ENCODE measurements at regions not wholly inside any gene's neighbourhood (a gene's known extent, or its start where the extent isn't known, plus 50 kb on each side); places are given as distances from the start of the nearest gene placed in this dataset.

- H3K4me3 Mint-ChIP-seq: no peak overlapping the region
- H3K4me1 Mint-ChIP-seq: no peaks in the 10 kb centered on the region
- peaks cover 13 to 29% of the 10 kb centered on the region in 2 donors for H3K9me3 Mint-ChIP-seq
- ATAC-seq: no peak
- no peak for DNase-seq
- H3K27me3 Mint-ChIP-seq: no peaks in the 10 kb centered on the region
- H3K27ac Mint-ChIP-seq: no peak overlapping the region
Measured at GRCh38 chr10:131567279-131568162, 256.0 kb upstream of the TCERG1L start.

- ATAC-seq (no peak), DNase-seq (no peak)
- Mint-ChIP-seq H3K9me3 (peaks cover 13 to 26% of the 10 kb centered on the region in 2 donors), H3K4me1 (no peaks in the 10 kb centered on the region), H3K27me3 (no peaks in the 10 kb centered on the region), H3K27ac (peak overlapping the region in 1 of 2 donors; percentile 63), H3K4me3 (no peak overlapping the region)
Measured at GRCh38 chr10:131568866-131569265, 257.3 kb upstream of the TCERG1L start.

GRCh38 chr10:131569851-131570715 lies 258.6 kb upstream of the TCERG1L start:
- Mint-ChIP-seq H3K27me3 (no peaks in the 10 kb centered on the region), H3K9me3 (peaks cover 6 to 17% of the 10 kb centered on the region in 2 donors), H3K27ac (no peak overlapping the region), H3K4me1 (no peaks in the 10 kb centered on the region), H3K4me3 (no peak overlapping the region)
- no peak for ATAC-seq
- no peak for DNase-seq

DNA sequence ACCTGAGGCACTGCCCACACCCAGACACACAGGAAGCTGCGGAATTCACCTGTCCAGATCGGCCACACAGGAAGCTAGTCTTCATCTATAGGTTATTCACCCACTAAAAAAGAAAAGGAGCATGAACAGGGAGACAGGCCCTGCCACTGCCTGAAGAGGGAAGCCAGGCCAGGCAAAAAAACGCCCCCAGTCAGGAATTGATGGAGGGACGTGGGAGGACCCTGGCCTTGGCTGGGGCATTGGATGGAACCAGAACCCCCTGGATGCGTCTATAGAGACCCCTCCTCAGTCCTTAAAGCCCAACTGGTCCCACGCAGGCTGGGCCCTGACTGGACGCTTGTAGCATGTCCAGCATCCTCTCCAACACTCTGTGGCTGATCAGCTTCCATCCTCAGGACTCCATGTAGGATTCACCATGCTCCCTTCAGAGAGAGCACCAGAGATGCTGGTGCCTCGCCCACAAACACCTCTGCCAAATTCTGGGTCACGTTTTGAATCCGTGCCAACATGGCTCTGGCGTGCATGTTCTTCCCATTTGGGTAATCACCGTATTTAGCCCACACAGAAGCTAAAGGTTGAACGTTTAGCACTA lies 259.3 kb upstream of the TCERG1L start:
- DNase-seq (no peak), ATAC-seq (no peak)
- Mint-ChIP-seq H3K27me3 (no peaks in the 10 kb centered on the region), H3K9me3 (peaks cover 5 to 11% of the 10 kb centered on the region in 2 donors), H3K4me1 (no peaks in the 10 kb centered on the region), H3K4me3 (no peak overlapping the region), H3K27ac (no peak overlapping the region)

DNA sequence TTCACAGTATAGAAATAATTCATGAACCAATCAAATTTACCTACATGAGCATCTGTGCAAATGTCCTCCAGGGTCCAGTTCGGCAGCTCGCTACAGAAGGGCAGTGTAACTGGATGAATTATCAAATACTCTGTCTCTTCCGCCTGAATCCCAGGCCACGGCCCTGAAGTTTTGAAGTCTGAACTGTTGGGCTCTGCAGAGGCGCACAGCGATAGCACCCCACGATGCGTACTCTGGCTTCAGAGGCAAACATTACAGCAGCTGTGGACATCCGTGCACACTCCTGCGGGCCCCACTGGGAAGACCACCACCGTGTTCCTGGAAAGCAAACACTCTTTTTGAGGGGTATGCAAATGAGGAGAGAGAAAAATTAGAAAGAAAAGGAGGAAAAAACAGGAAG lies 259.8 kb upstream of the TCERG1L start:
- H3K9me3 Mint-ChIP-seq: peaks cover 5 to 6% of the 10 kb centered on the region in 2 donors
- DNase-seq: no peak
- no peak for ATAC-seq
- H3K4me3 Mint-ChIP-seq: no peak overlapping the region
- H3K27ac Mint-ChIP-seq: no peak overlapping the region
- H3K4me1 Mint-ChIP-seq: no peaks in the 10 kb centered on the region
- no peaks in the 10 kb centered on the region for H3K27me3 Mint-ChIP-seq

- DNase-seq (no peak), ATAC-seq (no peak)
- no peak overlapping the region for H3K4me3 Mint-ChIP-seq
- H3K4me1 Mint-ChIP-seq: no peaks in the 10 kb centered on the region
- no peaks in the 10 kb centered on the region for H3K27me3 Mint-ChIP-seq
- H3K27ac Mint-ChIP-seq: no peak overlapping the region
- H3K9me3 Mint-ChIP-seq: peaks cover under 1 to 1% of the 10 kb centered on the region in 2 donors
Measured at GRCh38 chr10:131571865-131572264, 260.3 kb upstream of the TCERG1L start.

GRCh38 chr10:131573256-131573655 lies 261.7 kb upstream of the TCERG1L start:
- no peaks in the 10 kb centered on the region for H3K27me3 Mint-ChIP-seq
- H3K27ac Mint-ChIP-seq: no peak overlapping the region
- no peak overlapping the region for H3K4me3 Mint-ChIP-seq
- ATAC-seq (no peak), DNase-seq (no peak)
- H3K4me1 Mint-ChIP-seq: no peaks in the 10 kb centered on the region
- no peaks in the 10 kb centered on the region for H3K9me3 Mint-ChIP-seq

DNA sequence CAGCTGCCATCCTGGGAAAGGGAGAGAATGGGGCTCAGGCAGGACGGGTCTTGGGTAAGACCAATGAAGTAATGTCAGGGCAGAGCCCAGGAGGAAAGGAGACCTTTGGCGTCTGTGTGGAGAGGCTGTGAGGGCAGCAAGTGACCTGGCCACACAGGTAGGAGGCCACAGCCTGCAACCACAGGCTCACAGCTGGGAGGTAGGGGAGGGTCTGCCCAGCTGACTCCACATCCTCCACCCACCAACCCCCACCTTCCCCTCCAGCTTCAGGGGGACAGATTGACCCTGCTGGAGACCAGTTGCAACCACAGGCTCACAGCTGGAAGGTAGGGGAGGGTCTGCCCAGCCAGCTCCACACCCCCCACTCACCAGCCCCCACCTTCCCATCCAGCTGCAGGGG lies 262.2 kb upstream of the TCERG1L start:
- no peaks in the 10 kb centered on the region for H3K4me1 Mint-ChIP-seq
- H3K9me3 Mint-ChIP-seq: no peaks in the 10 kb centered on the region
- H3K27ac Mint-ChIP-seq: no peak overlapping the region
- ATAC-seq: no peak
- H3K27me3 Mint-ChIP-seq: no peaks in the 10 kb centered on the region
- no peak overlapping the region for H3K4me3 Mint-ChIP-seq
- no peak for DNase-seq

DNA sequence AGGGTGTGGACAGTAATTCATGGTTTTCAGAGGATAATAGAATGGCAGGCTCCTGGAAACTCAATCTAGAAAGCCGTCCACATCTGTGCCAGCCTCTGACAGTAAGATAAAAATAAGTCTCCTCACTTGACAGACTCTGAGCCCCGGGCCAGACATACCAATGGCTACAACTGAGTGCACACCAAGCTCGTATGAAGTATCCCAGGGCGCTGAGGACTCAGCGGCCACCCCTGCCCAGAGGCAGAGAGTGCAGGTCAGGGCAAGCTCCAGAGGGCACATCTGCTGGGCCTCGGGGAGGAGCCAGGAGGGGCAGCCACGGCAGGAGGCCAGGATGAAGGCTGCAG lies 262.8 kb upstream of the TCERG1L start:
- Mint-ChIP-seq H3K4me3 (no peak overlapping the region), H3K27ac (no peak overlapping the region), H3K9me3 (no peaks in the 10 kb centered on the region), H3K4me1 (no peaks in the 10 kb centered on the region), H3K27me3 (no peaks in the 10 kb centered on the region)
- DNase-seq (no peak), ATAC-seq (no peak)

DNA sequence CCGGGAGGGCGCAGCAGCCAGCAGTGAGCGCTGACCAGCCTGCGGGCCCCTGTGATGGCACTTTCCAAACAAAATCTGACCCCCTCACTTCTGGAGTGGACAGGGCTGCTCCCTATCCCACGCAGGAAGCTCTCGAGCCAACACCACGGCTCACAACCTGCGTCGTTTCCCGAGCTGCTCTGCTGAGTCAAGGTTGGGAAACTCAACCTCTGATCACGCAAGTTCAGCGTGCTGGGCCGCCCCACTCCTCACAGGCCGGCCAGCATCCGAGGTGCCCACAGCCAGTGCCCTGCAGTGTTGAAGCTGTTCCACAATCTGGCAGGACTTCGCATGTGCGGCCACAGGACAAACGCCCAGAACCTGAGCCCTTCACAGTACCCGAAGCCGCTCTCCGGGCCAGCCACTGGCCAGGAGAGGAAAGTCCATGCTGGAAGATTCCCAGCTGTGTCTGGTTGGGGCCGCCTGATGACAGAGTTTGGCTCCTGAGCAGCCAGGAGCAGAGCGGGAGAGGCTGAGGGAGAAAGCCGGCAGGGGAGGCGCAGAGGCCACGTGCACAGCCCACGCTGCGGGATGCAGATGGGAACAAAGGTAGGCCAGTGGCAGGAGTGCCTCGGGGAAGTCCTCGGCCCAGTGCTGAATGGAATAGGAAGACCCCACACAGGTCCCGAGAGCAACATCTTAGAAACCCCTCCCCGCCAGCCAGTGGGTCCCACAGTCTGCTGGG lies 263.3 kb upstream of the TCERG1L start:
- Mint-ChIP-seq H3K27ac (no peak overlapping the region), H3K27me3 (no peaks in the 10 kb centered on the region), H3K4me1 (no peaks in the 10 kb centered on the region), H3K4me3 (no peak overlapping the region), H3K9me3 (no peaks in the 10 kb centered on the region)
- no peak for ATAC-seq
- no peak for DNase-seq

DNA sequence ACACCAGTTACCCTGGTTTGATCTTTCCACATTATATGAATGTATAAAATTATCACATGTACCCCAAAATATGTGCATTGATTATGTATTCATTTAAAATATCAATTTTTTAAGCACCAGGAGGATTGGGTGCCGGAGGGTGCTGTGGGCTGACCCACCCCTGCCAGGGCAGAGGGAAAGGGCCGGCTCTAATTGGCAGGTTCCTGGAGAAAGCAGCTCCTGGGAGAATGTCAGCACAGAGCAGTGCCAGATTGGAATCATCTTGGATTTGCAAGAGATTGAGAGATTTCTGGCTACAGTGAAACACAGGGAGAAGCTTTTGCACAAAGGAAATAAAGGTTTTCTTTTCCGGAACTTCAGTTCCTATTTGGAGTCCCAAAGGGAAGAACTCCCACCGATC lies 264.4 kb upstream of the TCERG1L start:
- no peak for ATAC-seq
- Mint-ChIP-seq H3K27ac (no peak overlapping the region), H3K9me3 (no peaks in the 10 kb centered on the region), H3K4me1 (no peaks in the 10 kb centered on the region), H3K4me3 (no peak overlapping the region), H3K27me3 (no peaks in the 10 kb centered on the region)
- no peak for DNase-seq

DNA sequence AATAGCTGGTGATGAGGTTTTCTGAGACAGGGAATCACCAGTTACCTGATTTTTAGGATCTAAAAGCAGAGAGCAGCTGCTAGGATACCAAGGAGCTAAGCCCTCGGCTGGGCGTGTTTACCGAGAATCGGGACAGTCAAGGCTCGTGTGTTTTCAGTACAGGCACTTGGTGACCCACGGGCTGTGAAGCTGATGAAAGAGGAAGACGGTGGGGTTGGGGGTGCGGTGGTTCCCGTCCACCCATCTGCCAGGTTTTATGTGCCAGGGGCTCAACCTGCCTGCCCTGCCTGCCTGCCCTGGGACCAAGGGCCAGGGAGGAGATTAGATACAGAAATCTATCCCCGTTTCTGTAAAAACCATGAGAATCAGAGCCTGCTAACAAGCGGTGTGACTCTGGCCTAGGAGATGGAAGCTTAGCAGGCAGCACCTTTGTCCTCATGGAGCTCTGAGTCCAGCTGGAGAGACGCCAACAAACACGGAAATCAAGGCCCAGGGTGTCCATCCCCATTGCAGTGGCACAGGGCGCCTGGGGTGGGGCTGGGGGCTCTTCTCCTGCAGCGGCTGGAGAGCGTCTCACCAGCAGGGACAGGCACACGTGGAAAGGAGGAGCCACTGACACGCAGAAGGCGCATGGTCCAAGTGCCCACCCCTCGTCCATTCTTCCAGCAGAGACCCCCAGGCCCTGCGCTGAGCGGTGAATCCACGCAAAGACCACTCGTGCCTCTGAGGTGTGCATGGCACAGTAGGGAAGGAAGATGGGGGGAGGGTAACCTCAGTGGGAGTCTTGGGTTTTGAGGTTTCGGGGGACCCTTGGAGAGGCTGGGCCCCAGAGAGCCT lies 265.0 kb upstream of the TCERG1L start:
- ATAC-seq (no peak), DNase-seq (no peak)
- Mint-ChIP-seq H3K27me3 (no peaks in the 10 kb centered on the region), H3K4me1 (no peaks in the 10 kb centered on the region), H3K27ac (no peak overlapping the region), H3K9me3 (no peaks in the 10 kb centered on the region), H3K4me3 (no peak overlapping the region)

- ATAC-seq: no peak
- Mint-ChIP-seq H3K27me3 (no peaks in the 10 kb centered on the region), H3K4me3 (no peak overlapping the region)
Measured at GRCh38 chr10:131577178-131577555, 265.6 kb upstream of the TCERG1L start.

GRCh38 chr10:131577786-131578471 lies 266.4 kb upstream of the TCERG1L start:
- ATAC-seq: no peak
- H3K27me3 Mint-ChIP-seq: no peaks in the 10 kb centered on the region
- no peaks in the 10 kb centered on the region for H3K9me3 Mint-ChIP-seq

More at GRCh38 chr10:131577178-131577555, 265.6 kb upstream of the TCERG1L start:
- Mint-ChIP-seq H3K4me1 (no peaks in the 10 kb centered on the region), H3K9me3 (no peaks in the 10 kb centered on the region), H3K27ac (no peak overlapping the region)
- DNase-seq: no peak

More at GRCh38 chr10:131577786-131578471, 266.4 kb upstream of the TCERG1L start:
- no peaks in the 10 kb centered on the region for H3K4me1 Mint-ChIP-seq
- DNase-seq: no peak
- no peak overlapping the region for H3K4me3 Mint-ChIP-seq
- no peak overlapping the region for H3K27ac Mint-ChIP-seq
